PC-3 (cell line): ENCODE measurements at regions not wholly inside any gene's neighbourhood (a gene's known extent, or its start where the extent isn't known, plus 50 kb on each side); places are given as distances from the start of the nearest gene placed in this dataset.

Experiments
- ATAC-seq: fragments of 200-7000 bp; cut with Tn5 transposase; 2 replicates; pipeline ENCODE4 v1.9.1; 2020; ENCODE audit warnings: mild to moderate bottlenecking, moderate library complexity
- BruUV-seq: library from RNA; stranded (reverse); fragments of 400-500 nt; replicated peaks from 2 replicates; lab custom pipeline; 2021; lab: Mats Ljungman, UMichigan
- CTCF ChIA-PET: fragments of 300-600 bp; sonication (Branson Sonifier 250); formaldehyde crosslinking; loops from one replicate; lab custom pipeline; 2022; ENCODE audit warnings: antibody characterized with exemption; lab: Charles Lee
- POLR2A ChIA-PET: fragments of 300-600 bp; sonication (Branson Sonifier 250); formaldehyde crosslinking; loops from one replicate; lab custom pipeline; 2022; ENCODE audit warnings: antibody characterized with exemption; ENCODE audit not compliant: unreplicated experiment; lab: Charles Lee
- DNase-seq: peaks from one replicate; pipeline ENCODE4 v3.0.0-alpha.2; 2015
- H2AFZ ChIP-seq: fragments of 300-600 bp; sonication (generic); 2 replicates; pipeline ENCODE4 v1.6.0; 2016; ENCODE audit warnings: antibody characterized with exemption, low read length
- H3F3A ChIP-seq: fragments of 300-600 bp; sonication (generic); one replicate; pipeline ENCODE4 v1.6.0; 2017; ENCODE audit warnings: antibody characterized with exemption, low read length, control low read depth, mild to moderate bottlenecking; ENCODE audit not compliant: unreplicated experiment
- H3K27ac ChIP-seq: fragments of 300-600 bp; sonication (generic); 2 replicates; pipeline ENCODE4 v1.5.1; 2016; ENCODE audit warnings: mild to moderate bottlenecking, low read length
- H3K27me3 ChIP-seq: fragments of 300-600 bp; sonication (generic); 2 replicates; pipeline ENCODE4 v1.6.1; 2016; ENCODE audit warnings: low read length, mixed read lengths
- H3K36me3 ChIP-seq: fragments of 300-600 bp; sonication (generic); 2 replicates; pipeline ENCODE4 v1.6.1; 2016; ENCODE audit warnings: low read depth, mixed run types, low read length, mixed read lengths
- H3K4me1 ChIP-seq: fragments of 300-600 bp; sonication (generic); 2 replicates; pipeline ENCODE4 v1.5.1; 2016; ENCODE audit warnings: low read length; ENCODE audit not compliant: insufficient read depth
- H3K4me2 ChIP-seq: fragments of 300-600 bp; sonication (generic); 2 replicates; pipeline ENCODE4 v1.6.0; 2016; ENCODE audit warnings: low read length
- H3K4me3 ChIP-seq: fragments of 300-600 bp; sonication (generic); 2 replicates; pipeline ENCODE4 v1.5.1; 2016; ENCODE audit warnings: mild to moderate bottlenecking, low read length, mixed read lengths
- H3K79me2 ChIP-seq: fragments of 300-600 bp; sonication (generic); 2 replicates; pipeline ENCODE4 v1.6.1; 2017; ENCODE audit warnings: low read length, mixed read lengths
- H3K9ac ChIP-seq: fragments of 300-600 bp; sonication (generic); 2 replicates; pipeline ENCODE4 v1.6.0; 2016; ENCODE audit warnings: mild to moderate bottlenecking, low read length
- H3K9me2 ChIP-seq: fragments of 300-600 bp; sonication (generic); replicated peaks from 2 replicates; pipeline ENCODE4 v1.6.1; 2016; ENCODE audit warnings: mixed run types, low read length, mixed read lengths
- H3K9me3 ChIP-seq: fragments of 300-600 bp; sonication (generic); 2 replicates; pipeline ENCODE4 v1.6.1; 2016; ENCODE audit warnings: low read length, mixed read lengths
- H4K20me1 ChIP-seq: fragments of 300-600 bp; sonication (generic); 2 replicates; pipeline ENCODE4 v1.6.1; 2016; ENCODE audit warnings: low read length, mixed read lengths
- EZH2 ChIP-seq: fragments of 300-600 bp; sonication (generic); IDR thresholded peaks from one replicate; pipeline ENCODE4 v1.6.1; 2017; ENCODE audit warnings: antibody characterized with exemption, mild to moderate bottlenecking, low read length; ENCODE audit not compliant: unreplicated experiment
- EZH2phosphoT487 ChIP-seq: fragments of 300-600 bp; sonication (generic); IDR thresholded peaks from 2 replicates; pipeline ENCODE4 v1.6.1; 2018; ENCODE audit warnings: mild to moderate bottlenecking, antibody characterized with exemption, low read length, borderline replicate concordance
- intact Hi-C: fragments of 100-400 bp; cut with micrococcal nuclease; formaldehyde crosslinking; loops from 2 replicates; pipeline ENCODE4 v1.9.0; 2023
- TF ChIP-seq, protein P1 (sequence below): fragments of 300-600 bp; sonication (generic); conservative IDR thresholded peaks from 2 replicates; pipeline ENCODE4 v1.5.1; 2017; ENCODE audit warnings: antibody characterized with exemption, low read depth, mild to moderate bottlenecking, low read length

GRCh38 chr20:11697646-11698045 lies 220.0 kb upstream of the BTBD3 start:
- no peak overlapping the region for H3K4me2 ChIP-seq
- POLR2A ChIA-PET: no interaction called here
- TF ChIP-seq, protein P1, sequence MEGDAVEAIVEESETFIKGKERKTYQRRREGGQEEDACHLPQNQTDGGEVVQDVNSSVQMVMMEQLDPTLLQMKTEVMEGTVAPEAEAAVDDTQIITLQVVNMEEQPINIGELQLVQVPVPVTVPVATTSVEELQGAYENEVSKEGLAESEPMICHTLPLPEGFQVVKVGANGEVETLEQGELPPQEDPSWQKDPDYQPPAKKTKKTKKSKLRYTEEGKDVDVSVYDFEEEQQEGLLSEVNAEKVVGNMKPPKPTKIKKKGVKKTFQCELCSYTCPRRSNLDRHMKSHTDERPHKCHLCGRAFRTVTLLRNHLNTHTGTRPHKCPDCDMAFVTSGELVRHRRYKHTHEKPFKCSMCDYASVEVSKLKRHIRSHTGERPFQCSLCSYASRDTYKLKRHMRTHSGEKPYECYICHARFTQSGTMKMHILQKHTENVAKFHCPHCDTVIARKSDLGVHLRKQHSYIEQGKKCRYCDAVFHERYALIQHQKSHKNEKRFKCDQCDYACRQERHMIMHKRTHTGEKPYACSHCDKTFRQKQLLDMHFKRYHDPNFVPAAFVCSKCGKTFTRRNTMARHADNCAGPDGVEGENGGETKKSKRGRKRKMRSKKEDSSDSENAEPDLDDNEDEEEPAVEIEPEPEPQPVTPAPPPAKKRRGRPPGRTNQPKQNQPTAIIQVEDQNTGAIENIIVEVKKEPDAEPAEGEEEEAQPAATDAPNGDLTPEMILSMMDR: no peak
- no peak for TF ChIP-seq EZH2
- TF ChIP-seq EZH2phosphoT487: no peak
- no peak overlapping the region for H2AFZ ChIP-seq
- DNase-seq (no peak), ATAC-seq (no peak)
- H3K9me3 ChIP-seq: no peaks in the 10 kb centered on the region; the same call in 1 of the 2 replicates
- 0 out of 2 replicates have a peak, but pooled peaks cover 15% of the 10 kb centered on the region for H3K27me3 ChIP-seq
- no peaks in the 10 kb centered on the region for H3K9me2 ChIP-seq
- BruUV-seq: no TSS peak
- no peak overlapping the region for H3K27ac ChIP-seq
- H4K20me1 ChIP-seq: no peaks in the 10 kb centered on the region
- intact Hi-C loops: no loop called here
- CTCF ChIA-PET: no interaction called here
- H3K9ac ChIP-seq: no peak overlapping the region
- H3F3A ChIP-seq: no peaks in the 10 kb centered on the region
- no peaks in the 10 kb centered on the region for H3K36me3 ChIP-seq
- H3K79me2 ChIP-seq: no peaks in the 10 kb centered on the region
- H3K4me1 ChIP-seq: no peaks in the 10 kb centered on the region
- no peak overlapping the region for H3K4me3 ChIP-seq

DNA sequence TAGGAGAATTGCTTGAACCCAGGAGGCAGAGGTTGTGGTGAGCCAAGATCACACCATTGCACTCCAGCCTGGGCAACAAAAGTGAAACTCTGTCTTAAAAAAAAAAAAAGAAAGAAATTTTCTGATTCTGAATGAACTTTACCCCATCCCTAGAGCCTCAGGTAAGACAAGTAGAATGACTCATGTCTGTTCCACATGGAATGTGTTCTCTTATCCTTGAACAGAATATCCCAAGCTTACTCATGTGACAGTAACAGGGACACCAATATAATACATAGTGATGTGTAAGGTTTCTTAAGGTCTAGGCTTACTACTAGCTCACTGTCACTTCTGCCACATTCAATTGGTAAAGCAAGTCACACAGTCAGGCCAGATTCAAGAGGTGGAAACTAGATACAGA lies 219.6 kb upstream of the BTBD3 start:
- Histone ChIP-seq H4K20me1 (no peaks in the 10 kb centered on the region), H3K4me1 (no peaks in the 10 kb centered on the region), H3K36me3 (no peaks in the 10 kb centered on the region), H3K4me3 (no peak overlapping the region), H2AFZ (no peak overlapping the region), H3K79me2 (no peaks in the 10 kb centered on the region), H3K9ac (no peak overlapping the region), H3F3A (no peaks in the 10 kb centered on the region), H3K4me2 (no peak overlapping the region), H3K9me3 (no peaks in the 10 kb centered on the region; the same call in 1 of the 2 replicates), H3K27me3 (0 out of 2 replicates have a peak, but pooled peaks cover 16% of the 10 kb centered on the region), H3K27ac (no peak overlapping the region), H3K9me2 (no peaks in the 10 kb centered on the region)
- CTCF ChIA-PET: no interaction called here
- DNase-seq (peak; percentile 52), ATAC-seq (no peak)
- no peak for TF ChIP-seq EZH2phosphoT487
- TF ChIP-seq, protein P1: no peak
- TF ChIP-seq EZH2: no peak
- POLR2A ChIA-PET: no interaction called here
- BruUV-seq: no TSS peak
- intact Hi-C loops: no loop called here

- Histone ChIP-seq H2AFZ (no peak overlapping the region), H3F3A (no peaks in the 10 kb centered on the region), H3K79me2 (no peaks in the 10 kb centered on the region), H3K4me3 (no peak overlapping the region), H3K27ac (no peak overlapping the region), H3K9me3 (no peaks in the 10 kb centered on the region; the same call in 1 of the 2 replicates), H3K9me2 (no peaks in the 10 kb centered on the region), H3K27me3 (peaks cover 33% of the 10 kb centered on the region), H4K20me1 (no peaks in the 10 kb centered on the region), H3K4me2 (no peak overlapping the region), H3K36me3 (no peaks in the 10 kb centered on the region), H3K4me1 (no peaks in the 10 kb centered on the region), H3K9ac (no peak overlapping the region)
- BruUV-seq: no TSS peak
- no peak for DNase-seq
- no peak for TF ChIP-seq EZH2
- TF ChIP-seq, protein P1: no peak
- no peak for TF ChIP-seq EZH2phosphoT487
- intact Hi-C loops: no loop called here
- CTCF ChIA-PET: no interaction called here
- no peak for ATAC-seq
- POLR2A ChIA-PET: no interaction called here
These were observed 216.9 kb upstream of the BTBD3 start for GRCh38 chr20:11700831-11701230.
